ENCODE measurements at regions not wholly inside any gene's neighbourhood (a gene's known extent, or its start where the extent isn't known, plus 50 kb on each side); places are given as distances from the start of the nearest gene placed in this dataset.

- Histone ChIP-seq H4K20me1 (ENCODE audit: insufficient read depth) (no peaks in the 10 kb centered on the region), H3F3A (ENCODE audit: insufficient read depth) (no peaks in the 10 kb centered on the region), H3K9ac (no peak overlapping the region), H3K79me2 (ENCODE audit: insufficient read depth) (no peaks in the 10 kb centered on the region), H3K4me1 (ENCODE audit: insufficient read depth) (no peaks in the 10 kb centered on the region), H3K27ac (no peak overlapping the region), H3K36me3 (ENCODE audit: low read depth) (no peaks in the 10 kb centered on the region), H3K4me2 (ENCODE audit: unreplicated experiment) (no peak overlapping the region), H3K9me2 (ENCODE audit: insufficient read depth) (no peaks in the 10 kb centered on the region), H3K4me3 (no peak overlapping the region), H2AFZ (no peak overlapping the region), H3K9me3 (ENCODE audit: low read depth) (no peaks in the 10 kb centered on the region), H3K27me3 (replicated peaks; ENCODE audit: insufficient read depth) (no peaks in the 10 kb centered on the region; the same call in 1 of the 2 replicates)
- no peak for DNase-seq
- TF ChIP-seq EZH2 (IDR thresholded peaks at IDR 0.05; ENCODE audit: insufficient read depth, poor library complexity, severe bottlenecking) (no peak), EZH2phosphoT487 (IDR thresholded peaks at IDR 0.05; ENCODE audit: insufficient read depth, low read depth) (no peak)
- in situ Hi-C loops (cut with MboI) = no loop called here
- 29% methylated on average over 3 of the region's 3 CpGs for WGBS, 2 experiments (ENCODE audit: low coverage in 1 of 2, low lambda C conversion rate in 2 of 2, missing lambda C conversion rate in 2 of 2)
These were observed 75.4 kb upstream of the LRRC7 start for GRCh38 chr1:69492286-69492685.

- Histone ChIP-seq H3K27ac (no peak overlapping the region), H4K20me1 (ENCODE audit: insufficient read depth) (no peaks in the 10 kb centered on the region), H3K27me3 (replicated peaks; ENCODE audit: insufficient read depth) (no peaks in the 10 kb centered on the region; the same call in 1 of the 2 replicates), H3K4me1 (ENCODE audit: insufficient read depth) (no peaks in the 10 kb centered on the region), H3K9me3 (ENCODE audit: low read depth) (no peaks in the 10 kb centered on the region), H3K79me2 (ENCODE audit: insufficient read depth) (no peaks in the 10 kb centered on the region), H3K9me2 (ENCODE audit: insufficient read depth) (no peaks in the 10 kb centered on the region), H3K9ac (no peak overlapping the region), H3F3A (ENCODE audit: insufficient read depth) (no peaks in the 10 kb centered on the region), H3K36me3 (ENCODE audit: low read depth) (no peaks in the 10 kb centered on the region), H3K4me3 (no peak overlapping the region), H3K4me2 (ENCODE audit: unreplicated experiment) (no peak overlapping the region), H2AFZ (no peak overlapping the region)
- no peak for DNase-seq
- in situ Hi-C loops (cut with MboI) = no loop called here
- TF ChIP-seq EZH2phosphoT487 (IDR thresholded peaks at IDR 0.05; ENCODE audit: insufficient read depth, low read depth) = no peak
- TF ChIP-seq EZH2 (IDR thresholded peaks at IDR 0.05; ENCODE audit: insufficient read depth, poor library complexity, severe bottlenecking) = no peak
These were observed 73.5 kb upstream of the LRRC7 start for GRCh38 chr1:69494221-69494620.

- H3K9me2 ChIP-seq (ENCODE audit: insufficient read depth) = no peaks in the 10 kb centered on the region
- no peak for TF ChIP-seq EZH2phosphoT487 (IDR thresholded peaks at IDR 0.05; ENCODE audit: insufficient read depth, low read depth)
- TF ChIP-seq EZH2 (IDR thresholded peaks at IDR 0.05; ENCODE audit: insufficient read depth, poor library complexity, severe bottlenecking) = no peak
- H3K4me2 ChIP-seq (ENCODE audit: unreplicated experiment) = no peak overlapping the region
- 57 to 60% methylated on average over 4 of the region's 4 CpGs for WGBS, 2 experiments (ENCODE audit: low coverage in 1 of 2, low lambda C conversion rate in 2 of 2, missing lambda C conversion rate in 2 of 2)
- H3K27me3 ChIP-seq (replicated peaks; ENCODE audit: insufficient read depth) = peaks cover 5% of the 10 kb centered on the region; the same call in 1 of the 2 replicates
- H3F3A ChIP-seq (ENCODE audit: insufficient read depth) = no peaks in the 10 kb centered on the region
- H3K9me3 ChIP-seq (ENCODE audit: low read depth) = no peaks in the 10 kb centered on the region
- no peak overlapping the region for H3K4me3 ChIP-seq
- H3K79me2 ChIP-seq (ENCODE audit: insufficient read depth) = no peaks in the 10 kb centered on the region
- H3K27ac ChIP-seq = no peak overlapping the region
- in situ Hi-C loops (cut with MboI) = no loop called here
- H4K20me1 ChIP-seq (ENCODE audit: insufficient read depth) = no peaks in the 10 kb centered on the region
- no peak for DNase-seq
- no peak overlapping the region for H2AFZ ChIP-seq
- H3K9ac ChIP-seq = no peak overlapping the region
- H3K4me1 ChIP-seq (ENCODE audit: insufficient read depth) = no peaks in the 10 kb centered on the region
- H3K36me3 ChIP-seq (ENCODE audit: low read depth) = no peaks in the 10 kb centered on the region
These were observed 70.1 kb upstream of the LRRC7 start for GRCh38 chr1:69497441-69498221.

GRCh38 chr1:69498711-69499110, 69.0 kb upstream of the LRRC7 start:
- in situ Hi-C loops (cut with MboI) = no loop called here
- H4K20me1 ChIP-seq (ENCODE audit: insufficient read depth) = no peaks in the 10 kb centered on the region
- no peak for TF ChIP-seq EZH2phosphoT487 (IDR thresholded peaks at IDR 0.05; ENCODE audit: insufficient read depth, low read depth)
- no peak for TF ChIP-seq EZH2 (IDR thresholded peaks at IDR 0.05; ENCODE audit: insufficient read depth, poor library complexity, severe bottlenecking)
- 51 to 66% methylated on average over 1 of the region's 1 CpG for WGBS, 2 experiments (ENCODE audit: low coverage in 1 of 2, low lambda C conversion rate in 2 of 2, missing lambda C conversion rate in 2 of 2)
- H3K4me2 ChIP-seq (ENCODE audit: unreplicated experiment) = no peak overlapping the region
- no peaks in the 10 kb centered on the region for H3K9me2 ChIP-seq (ENCODE audit: insufficient read depth)
- no peak overlapping the region for H2AFZ ChIP-seq
- no peaks in the 10 kb centered on the region for H3F3A ChIP-seq (ENCODE audit: insufficient read depth)
- H3K79me2 ChIP-seq (ENCODE audit: insufficient read depth) = no peaks in the 10 kb centered on the region
- no peak overlapping the region for H3K27ac ChIP-seq
- H3K27me3 ChIP-seq (replicated peaks; ENCODE audit: insufficient read depth) = peaks cover 9% of the 10 kb centered on the region
- no peaks in the 10 kb centered on the region for H3K36me3 ChIP-seq (ENCODE audit: low read depth)
- no peak overlapping the region for H3K9ac ChIP-seq
- H3K4me3 ChIP-seq = no peak overlapping the region
- H3K4me1 ChIP-seq (ENCODE audit: insufficient read depth) = no peaks in the 10 kb centered on the region
- H3K9me3 ChIP-seq (ENCODE audit: low read depth) = no peaks in the 10 kb centered on the region
- DNase-seq = no peak

Data from GM23248 (cell line).